ENCODE measurements at regions not wholly inside any gene's neighbourhood (a gene's known extent, or its start where the extent isn't known, plus 50 kb on each side); places are given as distances from the start of the nearest gene placed in this dataset.

DNA sequence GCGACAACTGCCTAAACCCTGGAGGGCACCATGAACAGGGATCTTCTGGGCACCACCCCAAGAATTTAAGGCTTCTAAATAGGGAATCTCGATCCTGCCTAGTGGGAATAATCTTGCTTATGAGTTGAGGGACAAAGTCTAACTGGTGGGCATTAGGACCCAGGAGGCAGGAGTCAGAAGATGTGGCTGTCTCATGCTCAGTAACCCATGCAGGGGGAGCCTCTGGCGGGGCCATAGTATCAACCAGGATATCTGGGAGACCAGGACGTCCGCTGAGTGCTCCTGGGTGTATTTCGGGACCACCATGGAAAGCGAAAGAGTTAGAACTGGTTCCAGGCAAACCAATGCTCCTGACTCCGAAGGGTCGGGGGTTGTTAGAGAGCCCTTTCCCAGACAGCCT lies 356.1 kb downstream of the OTOL1 start:
- TF ChIP-seq, protein P1, sequence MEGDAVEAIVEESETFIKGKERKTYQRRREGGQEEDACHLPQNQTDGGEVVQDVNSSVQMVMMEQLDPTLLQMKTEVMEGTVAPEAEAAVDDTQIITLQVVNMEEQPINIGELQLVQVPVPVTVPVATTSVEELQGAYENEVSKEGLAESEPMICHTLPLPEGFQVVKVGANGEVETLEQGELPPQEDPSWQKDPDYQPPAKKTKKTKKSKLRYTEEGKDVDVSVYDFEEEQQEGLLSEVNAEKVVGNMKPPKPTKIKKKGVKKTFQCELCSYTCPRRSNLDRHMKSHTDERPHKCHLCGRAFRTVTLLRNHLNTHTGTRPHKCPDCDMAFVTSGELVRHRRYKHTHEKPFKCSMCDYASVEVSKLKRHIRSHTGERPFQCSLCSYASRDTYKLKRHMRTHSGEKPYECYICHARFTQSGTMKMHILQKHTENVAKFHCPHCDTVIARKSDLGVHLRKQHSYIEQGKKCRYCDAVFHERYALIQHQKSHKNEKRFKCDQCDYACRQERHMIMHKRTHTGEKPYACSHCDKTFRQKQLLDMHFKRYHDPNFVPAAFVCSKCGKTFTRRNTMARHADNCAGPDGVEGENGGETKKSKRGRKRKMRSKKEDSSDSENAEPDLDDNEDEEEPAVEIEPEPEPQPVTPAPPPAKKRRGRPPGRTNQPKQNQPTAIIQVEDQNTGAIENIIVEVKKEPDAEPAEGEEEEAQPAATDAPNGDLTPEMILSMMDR (IDR thresholded peaks at IDR 0.05): no peak
- TF ChIP-seq POLR2A (IDR thresholded peaks at IDR 0.05) (no peak), EP300 (IDR thresholded peaks at IDR 0.05) (no peak)

All from tibial nerve (tissue), 4 donors.